HepG2 (cell line): ENCODE measurements at regions not wholly inside any gene's neighbourhood (a gene's known extent, or its start where the extent isn't known, plus 50 kb on each side); places are given as distances from the start of the nearest gene placed in this dataset.

Experiments used
- KDM3A ChIP-seq: IDR thresholded peaks from 2 replicates; pipeline ENCODE4 v1.6.1; 2018; ENCODE audit warnings: low read depth, missing compliant biosample characterization
- KLF16 ChIP-seq, 2 experiments: sonication (generic) in 1 of 2; formaldehyde crosslinking in 1 of 2; IDR thresholded peaks; 2 replicates each; pipeline versions ENCODE4 v1.6.1 to v1.8.0; 2016 to 2023; ENCODE audit warnings: missing genetic modification reagents in 2 of 2, missing compliant biosample characterization in 1 of 2
- RBM39 ChIP-seq: fragments of 200-400 bp; formaldehyde crosslinking; IDR thresholded peaks from one replicate; pipeline ENCODE4 v1.6.1; 2018; ENCODE audit warnings: antibody characterized with exemption, mild to moderate bottlenecking, low read depth, low read length; ENCODE audit not compliant: poor library complexity, severe bottlenecking
- RFX3 ChIP-seq: IDR thresholded peaks from 2 replicates; pipeline ENCODE4 v1.6.1; 2016; ENCODE audit warnings: missing biosample characterization, missing genetic modification reagents
- SP5 ChIP-seq: IDR thresholded peaks from 2 replicates; pipeline ENCODE4 v1.6.1; 2016; ENCODE audit warnings: low read depth, borderline replicate concordance
- TOE1 ChIP-seq: sonication (generic); formaldehyde crosslinking; IDR thresholded peaks from 2 replicates; pipeline ENCODE4 v1.4.0; 2020; ENCODE audit warnings: mild to moderate bottlenecking, missing genetic modification reagents
- ZBTB42 ChIP-seq: sonication (generic); formaldehyde crosslinking; IDR thresholded peaks from 2 replicates; pipeline ENCODE4 v1.5.0; 2020; ENCODE audit warnings: mild to moderate bottlenecking, missing genetic modification reagents
- ZFYVE20 ChIP-seq: sonication (generic); formaldehyde crosslinking; IDR thresholded peaks from 2 replicates; pipeline ENCODE4 v1.8.0; 2023; ENCODE audit warnings: low read depth, mild to moderate bottlenecking, moderate library complexity, missing genetic modification reagents, borderline replicate concordance
- ZNF205 ChIP-seq: IDR thresholded peaks from 2 replicates; pipeline ENCODE4 v1.6.1; 2018; ENCODE audit warnings: missing biosample characterization, missing genetic modification reagents
- ZNF670 ChIP-seq: sonication (generic); formaldehyde crosslinking; IDR thresholded peaks from 2 replicates; pipeline ENCODE4 v1.8.0; 2022; ENCODE audit warnings: mild to moderate bottlenecking, missing genetic modification reagents, borderline replicate concordance
- ZNF773 ChIP-seq: sonication (generic); formaldehyde crosslinking; IDR thresholded peaks from 2 replicates; pipeline ENCODE4 v1.4.0; 2020; ENCODE audit warnings: missing genetic modification reagents, borderline replicate concordance
- TF ChIP-seq, protein P1 (sequence below): sonication (generic); formaldehyde crosslinking; conservative IDR thresholded peaks from 2 replicates; pipeline ENCODE4 v1.4.0; 2020; ENCODE audit warnings: missing genetic modification reagents
- TF ChIP-seq, protein P2 (sequence below): sonication (generic); formaldehyde crosslinking; IDR thresholded peaks from 2 replicates; pipeline ENCODE4 v1.4.0; 2020; ENCODE audit warnings: mild to moderate bottlenecking, missing genetic modification reagents
- TF ChIP-seq, protein P3 (sequence below): sonication (generic); formaldehyde crosslinking; IDR thresholded peaks from 2 replicates; pipeline ENCODE4 v1.5.0; 2020; ENCODE audit warnings: mild to moderate bottlenecking, missing genetic modification reagents, borderline replicate concordance
- TF ChIP-seq, protein P4 (sequence below): sonication (generic); formaldehyde crosslinking; IDR thresholded peaks from 2 replicates; pipeline ENCODE4 v1.4.0; 2020; ENCODE audit warnings: missing genetic modification reagents, low read depth, mild to moderate bottlenecking, borderline replicate concordance
- TF ChIP-seq, protein P5 (sequence below): sonication (generic); formaldehyde crosslinking; IDR thresholded peaks from 2 replicates; pipeline ENCODE4 v1.9.0; 2021; ENCODE audit warnings: mild to moderate bottlenecking, missing genetic modification reagents

- TF ChIP-seq, protein P1, sequence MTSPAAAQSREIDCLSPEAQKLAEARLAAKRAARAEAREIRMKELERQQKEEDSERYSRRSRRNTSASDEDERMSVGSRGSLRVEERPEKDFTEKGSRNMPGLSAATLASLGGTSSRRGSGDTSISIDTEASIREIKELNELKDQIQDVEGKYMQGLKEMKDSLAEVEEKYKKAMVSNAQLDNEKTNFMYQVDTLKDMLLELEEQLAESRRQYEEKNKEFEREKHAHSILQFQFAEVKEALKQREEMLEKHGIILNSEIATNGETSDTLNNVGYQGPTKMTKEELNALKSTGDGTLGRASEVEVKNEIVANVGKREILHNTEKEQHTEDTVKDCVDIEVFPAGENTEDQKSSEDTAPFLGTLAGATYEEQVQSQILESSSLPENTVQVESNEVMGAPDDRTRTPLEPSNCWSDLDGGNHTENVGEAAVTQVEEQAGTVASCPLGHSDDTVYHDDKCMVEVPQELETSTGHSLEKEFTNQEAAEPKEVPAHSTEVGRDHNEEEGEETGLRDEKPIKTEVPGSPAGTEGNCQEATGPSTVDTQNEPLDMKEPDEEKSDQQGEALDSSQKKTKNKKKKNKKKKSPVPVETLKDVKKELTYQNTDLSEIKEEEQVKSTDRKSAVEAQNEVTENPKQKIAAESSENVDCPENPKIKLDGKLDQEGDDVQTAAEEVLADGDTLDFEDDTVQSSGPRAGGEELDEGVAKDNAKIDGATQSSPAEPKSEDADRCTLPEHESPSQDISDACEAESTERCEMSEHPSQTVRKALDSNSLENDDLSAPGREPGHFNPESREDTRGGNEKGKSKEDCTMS, result no peak
- no peak for TF ChIP-seq ZNF670
- TF ChIP-seq, protein P2, sequence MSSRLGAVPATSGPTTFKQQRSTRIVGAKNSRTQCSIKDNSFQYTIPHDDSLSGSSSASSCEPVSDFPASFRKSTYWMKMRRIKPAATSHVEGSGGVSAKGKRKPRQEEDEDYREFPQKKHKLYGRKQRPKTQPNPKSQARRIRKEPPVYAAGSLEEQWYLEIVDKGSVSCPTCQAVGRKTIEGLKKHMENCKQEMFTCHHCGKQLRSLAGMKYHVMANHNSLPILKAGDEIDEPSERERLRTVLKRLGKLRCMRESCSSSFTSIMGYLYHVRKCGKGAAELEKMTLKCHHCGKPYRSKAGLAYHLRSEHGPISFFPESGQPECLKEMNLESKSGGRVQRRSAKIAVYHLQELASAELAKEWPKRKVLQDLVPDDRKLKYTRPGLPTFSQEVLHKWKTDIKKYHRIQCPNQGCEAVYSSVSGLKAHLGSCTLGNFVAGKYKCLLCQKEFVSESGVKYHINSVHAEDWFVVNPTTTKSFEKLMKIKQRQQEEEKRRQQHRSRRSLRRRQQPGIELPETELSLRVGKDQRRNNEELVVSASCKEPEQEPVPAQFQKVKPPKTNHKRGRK (CRISPR knock-in tag), result no peak
- TF ChIP-seq, protein P3, sequence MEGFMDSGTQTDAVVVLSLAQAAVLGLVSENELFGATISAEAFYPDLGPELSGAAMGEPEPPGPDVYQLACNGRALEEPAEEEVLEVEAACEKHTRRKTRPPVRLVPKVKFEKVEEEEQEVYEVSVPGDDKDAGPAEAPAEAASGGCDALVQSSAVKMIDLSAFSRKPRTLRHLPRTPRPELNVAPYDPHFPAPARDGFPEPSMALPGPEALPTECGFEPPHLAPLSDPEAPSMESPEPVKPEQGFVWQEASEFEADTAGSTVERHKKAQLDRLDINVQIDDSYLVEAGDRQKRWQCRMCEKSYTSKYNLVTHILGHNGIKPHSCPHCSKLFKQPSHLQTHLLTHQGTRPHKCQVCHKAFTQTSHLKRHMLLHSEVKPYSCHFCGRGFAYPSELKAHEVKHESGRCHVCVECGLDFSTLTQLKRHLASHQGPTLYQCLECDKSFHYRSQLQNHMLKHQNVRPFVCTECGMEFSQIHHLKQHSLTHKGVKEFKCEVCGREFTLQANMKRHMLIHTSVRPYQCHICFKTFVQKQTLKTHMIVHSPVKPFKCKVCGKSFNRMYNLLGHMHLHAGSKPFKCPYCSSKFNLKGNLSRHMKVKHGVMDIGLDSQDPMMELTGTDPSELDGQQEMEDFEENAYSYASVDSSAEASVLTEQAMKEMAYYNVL (CRISPR knock-in tag), result peak; percentile 76; the same call in 1 of the 2 replicates
- no peak for TF ChIP-seq ZNF773 (CRISPR knock-in tag)
- TF ChIP-seq KLF16 (CRISPR knock-in tag; IDR thresholded peaks at IDR 0.05), result peak in 1 of 2 experiments; percentile 64; a peak in 2 of 4 replicates
- TF ChIP-seq, protein P4, sequence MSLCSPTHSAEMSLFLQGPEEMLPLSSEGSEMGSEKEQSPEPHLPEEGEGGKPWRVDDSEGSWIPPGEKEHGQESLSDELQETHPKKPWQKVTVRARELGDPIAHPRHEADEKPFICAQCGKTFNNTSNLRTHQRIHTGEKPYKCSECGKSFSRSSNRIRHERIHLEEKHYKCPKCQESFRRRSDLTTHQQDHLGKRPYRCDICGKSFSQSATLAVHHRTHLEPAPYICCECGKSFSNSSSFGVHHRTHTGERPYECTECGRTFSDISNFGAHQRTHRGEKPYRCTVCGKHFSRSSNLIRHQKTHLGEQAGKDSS, result no peak
- TF ChIP-seq RFX3, result no peak
- TF ChIP-seq, protein P5, sequence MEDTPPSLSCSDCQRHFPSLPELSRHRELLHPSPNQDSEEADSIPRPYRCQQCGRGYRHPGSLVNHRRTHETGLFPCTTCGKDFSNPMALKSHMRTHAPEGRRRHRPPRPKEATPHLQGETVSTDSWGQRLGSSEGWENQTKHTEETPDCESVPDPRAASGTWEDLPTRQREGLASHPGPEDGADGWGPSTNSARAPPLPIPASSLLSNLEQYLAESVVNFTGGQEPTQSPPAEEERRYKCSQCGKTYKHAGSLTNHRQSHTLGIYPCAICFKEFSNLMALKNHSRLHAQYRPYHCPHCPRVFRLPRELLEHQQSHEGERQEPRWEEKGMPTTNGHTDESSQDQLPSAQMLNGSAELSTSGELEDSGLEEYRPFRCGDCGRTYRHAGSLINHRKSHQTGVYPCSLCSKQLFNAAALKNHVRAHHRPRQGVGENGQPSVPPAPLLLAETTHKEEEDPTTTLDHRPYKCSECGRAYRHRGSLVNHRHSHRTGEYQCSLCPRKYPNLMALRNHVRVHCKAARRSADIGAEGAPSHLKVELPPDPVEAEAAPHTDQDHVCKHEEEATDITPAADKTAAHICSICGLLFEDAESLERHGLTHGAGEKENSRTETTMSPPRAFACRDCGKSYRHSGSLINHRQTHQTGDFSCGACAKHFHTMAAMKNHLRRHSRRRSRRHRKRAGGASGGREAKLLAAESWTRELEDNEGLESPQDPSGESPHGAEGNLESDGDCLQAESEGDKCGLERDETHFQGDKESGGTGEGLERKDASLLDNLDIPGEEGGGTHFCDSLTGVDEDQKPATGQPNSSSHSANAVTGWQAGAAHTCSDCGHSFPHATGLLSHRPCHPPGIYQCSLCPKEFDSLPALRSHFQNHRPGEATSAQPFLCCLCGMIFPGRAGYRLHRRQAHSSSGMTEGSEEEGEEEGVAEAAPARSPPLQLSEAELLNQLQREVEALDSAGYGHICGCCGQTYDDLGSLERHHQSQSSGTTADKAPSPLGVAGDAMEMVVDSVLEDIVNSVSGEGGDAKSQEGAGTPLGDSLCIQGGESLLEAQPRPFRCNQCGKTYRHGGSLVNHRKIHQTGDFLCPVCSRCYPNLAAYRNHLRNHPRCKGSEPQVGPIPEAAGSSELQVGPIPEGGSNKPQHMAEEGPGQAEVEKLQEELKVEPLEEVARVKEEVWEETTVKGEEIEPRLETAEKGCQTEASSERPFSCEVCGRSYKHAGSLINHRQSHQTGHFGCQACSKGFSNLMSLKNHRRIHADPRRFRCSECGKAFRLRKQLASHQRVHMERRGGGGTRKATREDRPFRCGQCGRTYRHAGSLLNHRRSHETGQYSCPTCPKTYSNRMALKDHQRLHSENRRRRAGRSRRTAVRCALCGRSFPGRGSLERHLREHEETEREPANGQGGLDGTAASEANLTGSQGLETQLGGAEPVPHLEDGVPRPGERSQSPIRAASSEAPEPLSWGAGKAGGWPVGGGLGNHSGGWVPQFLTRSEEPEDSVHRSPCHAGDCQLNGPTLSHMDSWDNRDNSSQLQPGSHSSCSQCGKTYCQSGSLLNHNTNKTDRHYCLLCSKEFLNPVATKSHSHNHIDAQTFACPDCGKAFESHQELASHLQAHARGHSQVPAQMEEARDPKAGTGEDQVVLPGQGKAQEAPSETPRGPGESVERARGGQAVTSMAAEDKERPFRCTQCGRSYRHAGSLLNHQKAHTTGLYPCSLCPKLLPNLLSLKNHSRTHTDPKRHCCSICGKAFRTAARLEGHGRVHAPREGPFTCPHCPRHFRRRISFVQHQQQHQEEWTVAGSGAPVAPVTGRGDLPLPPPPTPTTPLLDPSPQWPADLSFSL (CRISPR knock-in tag), result no peak
- TF ChIP-seq ZFYVE20 (CRISPR knock-in tag), result no peak
- TF ChIP-seq RBM39, result no peak
- TF ChIP-seq SP5 (CRISPR knock-in tag), result 0 out of 2 replicates have a peak, but pooled peaks have one; percentile 42
- TF ChIP-seq KDM3A, result no peak
- no peak for TF ChIP-seq ZBTB42 (CRISPR knock-in tag)
- no peak for TF ChIP-seq TOE1 (CRISPR knock-in tag)
- TF ChIP-seq ZNF205, result peak; percentile 24; the same call in 1 of the 2 replicates
These were observed 430.5 kb downstream of the STK39 start (continued) for GRCh38 chr2:167816874-167817290.
